Sigmoid colon (tissue), 4 donors: ENCODE measurements at regions not wholly inside any gene's neighbourhood (a gene's known extent, or its start where the extent isn't known, plus 50 kb on each side); places are given as distances from the start of the nearest gene placed in this dataset.

ENCODE experiments used
- EP300 ChIP-seq, 4 donors: sonication (generic); formaldehyde crosslinking; IDR thresholded peaks; one replicate each; pipeline ENCODE4 v1.6.1; 2017; ENCODE audit warnings: antibody characterized with exemption in 4 of 4
- POLR2A ChIP-seq, 2 donors: fragments of 450-650 bp; IDR thresholded peaks; one replicate each; pipeline ENCODE4 v1.6.1; 2016; ENCODE audit warnings: antibody characterized with exemption in 2 of 2, mild to moderate bottlenecking in 2 of 2, moderate library complexity in 2 of 2
- POLR2AphosphoS5 ChIP-seq, 4 donors: sonication (generic); formaldehyde crosslinking; IDR thresholded peaks; one replicate each; pipeline ENCODE4 v1.6.1; 2017; ENCODE audit warnings: antibody characterized with exemption in 4 of 4
- TF ChIP-seq, protein P1 (sequence below), 4 experiments: fragments of 450-650 bp in 3 of 4; fragments of 200-600 bp in 1 of 4; IDR thresholded peaks; one replicate each; pipeline ENCODE4 v1.5.1; 2016 to 2019; ENCODE audit warnings: antibody characterized with exemption in 4 of 4, mild to moderate bottlenecking in 3 of 4, moderate library complexity in 2 of 4

DNA sequence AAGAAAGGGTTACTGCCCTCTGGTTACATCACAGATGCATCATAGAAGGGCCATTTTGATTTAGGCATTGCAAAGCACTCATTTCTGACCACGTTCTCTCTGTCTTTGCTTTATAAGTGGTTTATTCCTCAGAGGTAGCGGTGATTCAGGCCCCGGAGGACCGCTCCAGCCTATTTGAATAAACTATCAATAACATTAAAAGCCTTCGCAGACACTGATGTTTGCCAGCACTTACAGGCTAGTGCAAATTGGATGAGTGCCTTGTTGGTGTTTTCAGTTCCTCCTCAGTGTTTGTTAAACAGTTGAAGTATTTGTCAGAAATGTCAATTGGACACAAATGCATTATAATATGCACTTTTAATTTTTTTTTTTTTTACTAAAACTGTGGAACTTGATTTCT, 120.2 kb downstream of the RXFP2 start:
- TF ChIP-seq, protein P1, sequence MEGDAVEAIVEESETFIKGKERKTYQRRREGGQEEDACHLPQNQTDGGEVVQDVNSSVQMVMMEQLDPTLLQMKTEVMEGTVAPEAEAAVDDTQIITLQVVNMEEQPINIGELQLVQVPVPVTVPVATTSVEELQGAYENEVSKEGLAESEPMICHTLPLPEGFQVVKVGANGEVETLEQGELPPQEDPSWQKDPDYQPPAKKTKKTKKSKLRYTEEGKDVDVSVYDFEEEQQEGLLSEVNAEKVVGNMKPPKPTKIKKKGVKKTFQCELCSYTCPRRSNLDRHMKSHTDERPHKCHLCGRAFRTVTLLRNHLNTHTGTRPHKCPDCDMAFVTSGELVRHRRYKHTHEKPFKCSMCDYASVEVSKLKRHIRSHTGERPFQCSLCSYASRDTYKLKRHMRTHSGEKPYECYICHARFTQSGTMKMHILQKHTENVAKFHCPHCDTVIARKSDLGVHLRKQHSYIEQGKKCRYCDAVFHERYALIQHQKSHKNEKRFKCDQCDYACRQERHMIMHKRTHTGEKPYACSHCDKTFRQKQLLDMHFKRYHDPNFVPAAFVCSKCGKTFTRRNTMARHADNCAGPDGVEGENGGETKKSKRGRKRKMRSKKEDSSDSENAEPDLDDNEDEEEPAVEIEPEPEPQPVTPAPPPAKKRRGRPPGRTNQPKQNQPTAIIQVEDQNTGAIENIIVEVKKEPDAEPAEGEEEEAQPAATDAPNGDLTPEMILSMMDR (IDR thresholded peaks at IDR 0.05) = no peak
- TF ChIP-seq POLR2A (IDR thresholded peaks at IDR 0.05) (no peak), EP300 (IDR thresholded peaks at IDR 0.05) (no peak), POLR2AphosphoS5 (IDR thresholded peaks at IDR 0.05) (no peak)
